ENCODE measurements at regions not wholly inside any gene's neighbourhood (a gene's known extent, or its start where the extent isn't known, plus 50 kb on each side); places are given as distances from the start of the nearest gene placed in this dataset.

GRCh38 chr6:169345146-169345545 is 91.5 kb upstream of the THBS2 start:
- Histone ChIP-seq H3K4me3 (ENCODE audit: low read length) (no peak overlapping the region), H3K9me3 (ENCODE audit: low read length) (no peaks in the 10 kb centered on the region), H3F3A (ENCODE audit: low read length, unreplicated experiment) (peaks cover 3% of the 10 kb centered on the region), H2AFZ (ENCODE audit: low read length) (no peak overlapping the region), H3K27ac (ENCODE audit: low read length) (no peak overlapping the region), H4K20me1 (ENCODE audit: low read length) (no peaks in the 10 kb centered on the region), H3K79me2 (ENCODE audit: low read length) (no peaks in the 10 kb centered on the region), H3K36me3 (ENCODE audit: low read depth, low read length) (no peaks in the 10 kb centered on the region), H3K27me3 (ENCODE audit: low read length) (no peaks in the 10 kb centered on the region), H3K4me1 (ENCODE audit: insufficient read depth, low read length) (peaks cover 20% of the 10 kb centered on the region), H3K4me2 (ENCODE audit: low read length) (no peak overlapping the region), H3K9ac (ENCODE audit: low read length) (no peak overlapping the region), H3K9me2 (replicated peaks; ENCODE audit: low read length) (no peaks in the 10 kb centered on the region)
- DNase-seq (no peak), ATAC-seq (no peak)
- TF ChIP-seq EZH2 (IDR thresholded peaks at IDR 0.05; ENCODE audit: low read length, unreplicated experiment) (no peak), EZH2phosphoT487 (IDR thresholded peaks at IDR 0.05; ENCODE audit: borderline replicate concordance, low read length) (no peak), CTCF (conservative IDR thresholded peaks at IDR 0.05; ENCODE audit: low read depth, low read length) (no peak)
- ChIA-PET POLR2A (ENCODE audit: unreplicated experiment) (no interaction called here), CTCF (no interaction called here)
- intact Hi-C loops (cut with micrococcal nuclease), result no loop called here
- no TSS peak for BruUV-seq (replicated peaks)

- H3K9me2 ChIP-seq (replicated peaks; ENCODE audit: low read length), result no peaks in the 10 kb centered on the region
- no TSS peak for BruUV-seq (replicated peaks)
- H4K20me1 ChIP-seq (ENCODE audit: low read length), result no peaks in the 10 kb centered on the region
- no peak overlapping the region for H2AFZ ChIP-seq (ENCODE audit: low read length)
- H3K36me3 ChIP-seq (ENCODE audit: low read depth, low read length), result no peaks in the 10 kb centered on the region
- no peak for TF ChIP-seq CTCF (conservative IDR thresholded peaks at IDR 0.05; ENCODE audit: low read depth, low read length)
- no peak for TF ChIP-seq EZH2 (IDR thresholded peaks at IDR 0.05; ENCODE audit: low read length, unreplicated experiment)
- TF ChIP-seq EZH2phosphoT487 (IDR thresholded peaks at IDR 0.05; ENCODE audit: borderline replicate concordance, low read length), result no peak
- no peak overlapping the region for H3K27ac ChIP-seq (ENCODE audit: low read length)
- POLR2A ChIA-PET (ENCODE audit: unreplicated experiment), result no interaction called here
- CTCF ChIA-PET, result no interaction called here
- DNase-seq, result no peak
- H3K4me2 ChIP-seq (ENCODE audit: low read length), result no peak overlapping the region
- intact Hi-C loops (cut with micrococcal nuclease), result no loop called here
- H3K9ac ChIP-seq (ENCODE audit: low read length), result no peak overlapping the region
- H3K4me3 ChIP-seq (ENCODE audit: low read length), result no peak overlapping the region
- H3K9me3 ChIP-seq (ENCODE audit: low read length), result no peaks in the 10 kb centered on the region
- peaks cover 24% of the 10 kb centered on the region for H3K4me1 ChIP-seq (ENCODE audit: insufficient read depth, low read length)
- ATAC-seq, result no peak
- peaks cover 3% of the 10 kb centered on the region for H3F3A ChIP-seq (ENCODE audit: low read length, unreplicated experiment)
- no peaks in the 10 kb centered on the region for H3K27me3 ChIP-seq (ENCODE audit: low read length)
- no peaks in the 10 kb centered on the region for H3K79me2 ChIP-seq (ENCODE audit: low read length)
These were observed 91.1 kb upstream of the THBS2 start for GRCh38 chr6:169344750-169345065.

GRCh38 chr6:169343886-169344749 is 90.5 kb upstream of the THBS2 start:
- no TSS peak for BruUV-seq (replicated peaks)
- DNase-seq (no peak), ATAC-seq (no peak)
- H3K4me1 ChIP-seq (ENCODE audit: insufficient read depth, low read length), result peaks cover 25% of the 10 kb centered on the region
- no peaks in the 10 kb centered on the region for H3K79me2 ChIP-seq (ENCODE audit: low read length)
- peaks cover 3% of the 10 kb centered on the region for H3F3A ChIP-seq (ENCODE audit: low read length, unreplicated experiment)
- H3K9me2 ChIP-seq (replicated peaks; ENCODE audit: low read length), result no peaks in the 10 kb centered on the region
- TF ChIP-seq EZH2 (IDR thresholded peaks at IDR 0.05; ENCODE audit: low read length, unreplicated experiment) (no peak), CTCF (conservative IDR thresholded peaks at IDR 0.05; ENCODE audit: low read depth, low read length) (no peak), EZH2phosphoT487 (IDR thresholded peaks at IDR 0.05; ENCODE audit: borderline replicate concordance, low read length) (no peak)
- no peaks in the 10 kb centered on the region for H3K9me3 ChIP-seq (ENCODE audit: low read length)
- H3K9ac ChIP-seq (ENCODE audit: low read length), result no peak overlapping the region
- H3K4me2 ChIP-seq (ENCODE audit: low read length), result no peak overlapping the region
- intact Hi-C loops (cut with micrococcal nuclease), result no loop called here
- ChIA-PET POLR2A (ENCODE audit: unreplicated experiment) (no interaction called here), CTCF (no interaction called here)
- H4K20me1 ChIP-seq (ENCODE audit: low read length), result no peaks in the 10 kb centered on the region
- H3K27me3 ChIP-seq (ENCODE audit: low read length), result no peaks in the 10 kb centered on the region
- no peaks in the 10 kb centered on the region for H3K36me3 ChIP-seq (ENCODE audit: low read depth, low read length)
- H2AFZ ChIP-seq (ENCODE audit: low read length), result no peak overlapping the region
- no peak overlapping the region for H3K27ac ChIP-seq (ENCODE audit: low read length)
- no peak overlapping the region for H3K4me3 ChIP-seq (ENCODE audit: low read length)

Data from PC-3 (cell line).